Dermis microvascular lymphatic vessel endothelial cell (primary cell): ENCODE measurements at regions not wholly inside any gene's neighbourhood (a gene's known extent, or its start where the extent isn't known, plus 50 kb on each side); places are given as distances from the start of the nearest gene placed in this dataset.

ENCODE experiments used
- DNase-seq, 2 donors: peaks; one replicate each; pipeline versions ENCODE4 v3.0.0 to v3.0.0-alpha.2; 2010; ENCODE audit warnings: low read depth in 2 of 2

GRCh38 chr2:180474716-180475115 is 467.6 kb upstream of the CWC22 start:
- DNase-seq, result no peak

- no peak for DNase-seq
These were observed 466.4 kb upstream of the CWC22 start for GRCh38 chr2:180473456-180473855.

- DNase-seq, result no peak
These were observed 465.0 kb upstream of the CWC22 start for GRCh38 chr2:180472133-180472532.

GRCh38 chr2:180463608-180464007 is 456.5 kb upstream of the CWC22 start:
- no peak for DNase-seq

- DNase-seq, result no peak
These were observed 454.7 kb upstream of the CWC22 start for GRCh38 chr2:180461761-180462160.

GRCh38 chr2:180456801-180457200 is 449.7 kb upstream of the CWC22 start:
- no peak for DNase-seq

GRCh38 chr2:180450841-180451240 is 443.7 kb upstream of the CWC22 start:
- DNase-seq, result no peak

GRCh38 chr2:180449171-180449915 is 442.2 kb upstream of the CWC22 start:
- DNase-seq, result no peak

- no peak for DNase-seq
These were observed 439.4 kb upstream of the CWC22 start for GRCh38 chr2:180446492-180446891.

GRCh38 chr2:180443888-180444287 is 436.8 kb upstream of the CWC22 start:
- DNase-seq, result no peak

GRCh38 chr2:180442860-180443644 is 436.0 kb upstream of the CWC22 start:
- DNase-seq, result no peak

- no peak for DNase-seq
These were observed 412.1 kb upstream of the CWC22 start for GRCh38 chr2:180419212-180419611.

GRCh38 chr2:180416627-180417026 is 409.5 kb upstream of the CWC22 start:
- DNase-seq, result no peak

- DNase-seq, result no peak
These were observed 406.2 kb upstream of the CWC22 start for GRCh38 chr2:180413336-180413735.

- peak in 1 of 2 donors; percentile 19 for DNase-seq
These were observed 405.1 kb upstream of the CWC22 start for GRCh38 chr2:180412219-180412618.

- peak in 1 of 2 donors; percentile 76 for DNase-seq
These were observed 404.6 kb upstream of the CWC22 start for GRCh38 chr2:180411661-180412060.

GRCh38 chr2:180406687-180407086 is 399.6 kb upstream of the CWC22 start:
- no peak for DNase-seq

GRCh38 chr2:180405520-180405919 is 398.4 kb upstream of the CWC22 start:
- no peak for DNase-seq

GRCh38 chr2:180394305-180394704 is 387.2 kb upstream of the CWC22 start:
- no peak for DNase-seq

GRCh38 chr2:180385601-180386201 is 378.6 kb upstream of the CWC22 start:
- peak in 1 of 2 donors; percentile 1 for DNase-seq

GRCh38 chr2:180376066-180376465 is 369.0 kb upstream of the CWC22 start:
- DNase-seq, result no peak

- no peak for DNase-seq
These were observed 367.6 kb upstream of the CWC22 start for GRCh38 chr2:180374502-180375281.
